GM18873 (cell line): ENCODE measurements at regions not wholly inside any gene's neighbourhood (a gene's known extent, or its start where the extent isn't known, plus 50 kb on each side); places are given as distances from the start of the nearest gene placed in this dataset.

Source experiments
- ATAC-seq: cut with Tn5 transposase; IDR thresholded peaks from one replicate; pipeline ENCODE4 v1.9.1; 2021; ENCODE audit warnings: mild to moderate bottlenecking, moderate library complexity, moderate number of reproducible peaks; ENCODE audit not compliant: unreplicated experiment, low FRiP score

DNA sequence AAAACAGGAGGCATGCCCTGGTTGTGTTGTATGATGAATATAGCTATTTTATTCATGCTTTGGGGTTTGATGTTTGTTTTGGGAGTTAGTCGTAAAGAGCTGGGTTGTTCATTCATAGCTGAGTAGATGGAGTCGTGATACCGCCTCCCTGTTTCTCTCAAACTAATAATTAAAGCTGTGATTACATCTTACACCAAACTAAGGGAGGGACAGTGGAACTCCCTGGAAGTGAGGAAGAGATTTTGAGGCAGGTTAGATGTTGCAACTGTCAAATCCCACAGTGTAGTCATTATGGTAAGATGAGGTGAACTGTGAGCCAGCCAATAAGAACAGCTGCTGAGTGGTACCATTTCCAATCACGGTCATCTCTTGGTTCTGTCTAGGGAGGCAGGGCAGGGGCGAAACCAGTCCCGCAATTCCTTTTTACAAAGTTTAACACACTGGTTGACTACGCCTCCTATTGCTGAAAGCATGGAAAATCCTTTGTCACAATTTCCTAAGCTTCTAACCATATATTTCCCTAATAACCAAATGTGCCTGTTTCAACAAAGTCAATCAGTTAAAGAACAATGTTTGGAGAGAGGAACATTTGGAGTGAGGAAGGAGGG is 207.6 kb upstream of the SERP2 start:
- ATAC-seq, result no peak

- ATAC-seq, result no peak
These were observed 204.4 kb upstream of the SERP2 start for GRCh38 chr13:44169018-44169911.

- no peak for ATAC-seq
These were observed 202.9 kb upstream of the SERP2 start for GRCh38 chr13:44170731-44171130.

- ATAC-seq, result no peak
These were observed 202.5 kb upstream of the SERP2 start for GRCh38 chr13:44171156-44171555.

GRCh38 chr13:44171861-44172260 is 201.8 kb upstream of the SERP2 start:
- ATAC-seq, result no peak

- no peak for ATAC-seq
These were observed 201.3 kb upstream of the SERP2 start for GRCh38 chr13:44172281-44172810.

- ATAC-seq, result no peak
These were observed 198.7 kb upstream of the SERP2 start for GRCh38 chr13:44174769-44175425.

- no peak for ATAC-seq
These were observed 197.5 kb upstream of the SERP2 start for GRCh38 chr13:44176173-44176572.

DNA sequence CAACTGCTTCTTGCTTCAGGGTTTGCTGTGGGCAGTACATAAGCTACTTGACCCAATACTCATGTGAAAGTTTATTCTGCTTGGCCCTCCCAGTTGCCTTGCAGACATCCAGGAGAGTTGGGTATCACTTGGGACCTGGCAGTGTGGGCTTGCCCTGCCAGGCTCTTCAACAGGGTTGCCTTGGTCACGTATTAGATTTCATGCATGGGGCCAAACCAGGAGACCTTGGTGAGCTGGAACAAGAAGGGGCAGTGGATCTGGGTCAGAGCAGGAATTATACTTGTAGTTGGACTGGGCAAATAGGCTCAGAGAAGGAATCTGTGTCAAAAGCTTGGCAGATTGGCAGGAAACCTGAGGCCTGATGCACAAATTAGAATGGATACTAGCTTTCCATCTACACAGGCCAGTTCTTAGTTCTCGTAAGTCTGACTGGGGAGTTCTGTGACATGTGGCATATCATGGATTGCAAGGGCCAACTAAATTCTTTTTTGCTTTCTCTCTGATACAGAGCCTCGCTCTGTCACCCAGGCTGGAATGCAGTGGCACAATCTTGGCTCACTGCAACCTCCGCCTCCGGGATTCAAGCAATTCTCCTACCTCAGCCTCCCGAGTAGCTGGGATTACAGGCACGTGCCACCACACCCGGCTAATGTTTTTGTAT is 192.6 kb upstream of the SERP2 start:
- ATAC-seq, result no peak

- no peak for ATAC-seq
These were observed 191.7 kb upstream of the SERP2 start for GRCh38 chr13:44181931-44182330.

GRCh38 chr13:44184740-44185139 is 188.9 kb upstream of the SERP2 start:
- ATAC-seq, result no peak

- ATAC-seq, result no peak
These were observed 185.4 kb upstream of the SERP2 start for GRCh38 chr13:44188257-44188656.

- ATAC-seq, result no peak
These were observed 184.5 kb upstream of the SERP2 start for GRCh38 chr13:44189085-44189484.

- no peak for ATAC-seq
These were observed 182.5 kb upstream of the SERP2 start for GRCh38 chr13:44191103-44191502.

DNA sequence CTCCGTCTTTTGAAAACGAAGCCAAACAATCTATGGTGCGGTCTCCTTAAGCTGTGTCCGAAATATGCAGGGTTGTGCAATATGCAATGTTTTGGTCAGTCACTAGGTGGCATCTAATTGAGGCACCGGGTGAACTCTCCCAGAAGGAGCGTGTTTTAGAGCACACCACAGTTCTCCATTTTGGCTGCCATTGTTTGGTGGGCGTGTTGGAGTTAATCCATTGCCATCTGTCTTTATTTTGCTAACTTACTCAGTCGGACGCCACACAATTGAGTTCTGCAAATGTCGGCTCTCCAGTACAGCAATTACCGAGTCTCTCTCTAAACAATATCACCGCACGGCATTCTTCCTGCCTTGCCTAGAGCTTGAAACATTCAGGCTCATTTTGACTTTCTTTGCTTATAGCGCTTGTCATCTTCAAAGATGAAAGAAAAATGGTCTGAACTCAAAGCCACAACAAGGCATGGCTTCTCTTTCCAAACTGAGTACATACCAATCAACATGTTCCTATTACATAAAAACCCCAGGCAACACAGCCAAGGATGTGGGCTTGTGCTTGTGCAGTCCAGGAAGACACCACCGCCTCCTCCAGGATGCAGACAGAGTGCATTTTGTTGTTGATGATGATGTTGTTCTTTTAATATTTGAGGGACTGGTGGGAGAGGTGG is 182.0 kb upstream of the SERP2 start:
- no peak for ATAC-seq

DNA sequence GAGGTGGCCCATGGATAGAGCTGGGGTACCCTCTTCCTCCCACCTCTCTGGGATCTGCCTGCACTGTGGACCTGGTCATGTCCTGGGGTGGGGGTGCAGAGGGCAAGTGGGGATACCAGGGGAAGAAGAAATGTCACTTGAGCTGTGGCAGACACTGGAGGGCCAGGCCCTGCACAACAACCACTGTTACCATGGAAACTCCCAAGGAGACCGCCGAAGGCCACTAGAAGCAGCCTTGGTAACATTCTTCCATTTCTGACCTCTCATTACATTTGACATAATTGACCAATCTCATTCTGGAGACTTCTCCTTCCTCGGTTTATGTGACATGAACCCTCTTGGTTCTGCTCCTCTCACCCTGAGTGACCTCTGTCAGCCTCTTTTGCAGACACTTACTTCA is 179.9 kb upstream of the SERP2 start:
- no peak for ATAC-seq

- no peak for ATAC-seq
These were observed 178.4 kb upstream of the SERP2 start for GRCh38 chr13:44195245-44195644.

GRCh38 chr13:44196196-44196751 is 177.3 kb upstream of the SERP2 start:
- no peak for ATAC-seq

- ATAC-seq, result peak; percentile 94
These were observed 175.5 kb upstream of the SERP2 start for GRCh38 chr13:44197791-44198770.
